HG03558 (cell line): ENCODE measurements at regions not wholly inside any gene's neighbourhood (a gene's known extent, or its start where the extent isn't known, plus 50 kb on each side); places are given as distances from the start of the nearest gene placed in this dataset.

ENCODE experiments used
- ATAC-seq: cut with Tn5 transposase; IDR thresholded peaks from one replicate; pipeline ENCODE4 v1.9.1; 2021; ENCODE audit warnings: moderate number of reproducible peaks; ENCODE audit not compliant: unreplicated experiment; ENCODE audit errors: extremely low read depth

- ATAC-seq: no peak
Observed at GRCh38 chr22:47446821-47447810, 684.7 kb downstream of the TBC1D22A start.

GRCh38 chr22:47446331-47446730 is 683.9 kb downstream of the TBC1D22A start:
- ATAC-seq: no peak

GRCh38 chr22:47445716-47446290 is 683.4 kb downstream of the TBC1D22A start:
- ATAC-seq: no peak

- no peak for ATAC-seq
Observed at GRCh38 chr22:47445212-47445611, 682.8 kb downstream of the TBC1D22A start.

- no peak for ATAC-seq
Observed at GRCh38 chr22:47444746-47445065, 682.3 kb downstream of the TBC1D22A start.

GRCh38 chr22:47443836-47444745 is 681.6 kb downstream of the TBC1D22A start:
- no peak for ATAC-seq

- ATAC-seq: no peak
Observed at GRCh38 chr22:47442821-47443220, 680.4 kb downstream of the TBC1D22A start.

- no peak for ATAC-seq
Observed at GRCh38 chr22:47439643-47440265, 677.3 kb downstream of the TBC1D22A start.

- no peak for ATAC-seq
Observed at GRCh38 chr22:47437636-47438035, 675.2 kb downstream of the TBC1D22A start.

GRCh38 chr22:47437110-47437509 is 674.7 kb downstream of the TBC1D22A start:
- no peak for ATAC-seq

GRCh38 chr22:47435826-47436225 is 673.4 kb downstream of the TBC1D22A start:
- no peak for ATAC-seq

GRCh38 chr22:47435204-47435487 is 672.7 kb downstream of the TBC1D22A start:
- ATAC-seq: no peak

- no peak for ATAC-seq
Observed at GRCh38 chr22:47434336-47435203, 672.1 kb downstream of the TBC1D22A start.

- no peak for ATAC-seq
Observed at GRCh38 chr22:47433627-47434026, 671.2 kb downstream of the TBC1D22A start.

GRCh38 chr22:47432683-47433082 is 670.2 kb downstream of the TBC1D22A start:
- no peak for ATAC-seq

GRCh38 chr22:47423861-47424820 is 661.7 kb downstream of the TBC1D22A start:
- ATAC-seq: no peak

GRCh38 chr22:47423266-47423665 is 660.8 kb downstream of the TBC1D22A start:
- ATAC-seq: no peak

- no peak for ATAC-seq
Observed at GRCh38 chr22:47422736-47423135, 660.3 kb downstream of the TBC1D22A start.
